ENCODE measurements at regions not wholly inside any gene's neighbourhood (a gene's known extent, or its start where the extent isn't known, plus 50 kb on each side); places are given as distances from the start of the nearest gene placed in this dataset.

- DNase-seq (ENCODE audit: low read depth, low spot score) = no peak
- TF ChIP-seq POLR2AphosphoS5 (IDR thresholded peaks at IDR 0.05; ENCODE audit: borderline replicate concordance, low read depth, low read length) = no peak
- TF ChIP-seq FOXP2 (optimal IDR thresholded peaks at IDR 0.05; ENCODE audit: control extremely low read depth, extremely low read length, insufficient read depth) = no peak
- no peak for TF ChIP-seq EZH2 (IDR thresholded peaks at IDR 0.05)
- Histone ChIP-seq H3K9me3 (ENCODE audit: low read depth, low read length) (no peaks in the 10 kb centered on the region), H3K27ac (no peak overlapping the region), H3K4me3 (no peak overlapping the region), H3K36me3 (ENCODE audit: insufficient read depth, low read length) (no peaks in the 10 kb centered on the region), H3K9ac (ENCODE audit: insufficient read length) (no peak overlapping the region)
Measured at GRCh38 chr4:181982437-181982836, 260.8 kb upstream of the TENM3 start.

DNA sequence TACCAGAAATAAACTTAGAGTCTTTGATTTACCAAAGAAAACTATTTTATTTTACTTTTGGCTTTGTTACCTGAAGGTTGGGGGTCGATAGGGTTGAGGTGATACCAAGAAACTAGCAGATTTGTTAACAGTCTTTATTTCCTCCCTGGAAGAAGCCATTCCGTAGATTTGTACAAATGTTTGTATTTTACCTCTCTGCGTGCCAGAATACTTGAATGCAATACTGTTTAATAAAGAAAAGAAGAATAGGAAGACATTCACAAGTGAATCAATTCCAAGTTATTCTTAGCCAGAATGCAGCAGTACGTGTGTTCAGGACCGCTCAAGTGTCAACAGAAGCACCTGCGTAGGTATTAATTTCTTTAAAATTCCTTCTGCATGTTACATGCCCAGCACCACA, 260.3 kb upstream of the TENM3 start:
- no peak overlapping the region for H3K27ac ChIP-seq
- no peak overlapping the region for H3K4me3 ChIP-seq
- H3K9me3 ChIP-seq (ENCODE audit: low read depth, low read length) = no peaks in the 10 kb centered on the region
- H3K9ac ChIP-seq (ENCODE audit: insufficient read length) = no peak overlapping the region
- no peaks in the 10 kb centered on the region for H3K36me3 ChIP-seq (ENCODE audit: insufficient read depth, low read length)
- no peak for DNase-seq (ENCODE audit: low read depth, low spot score)
- no peak for TF ChIP-seq POLR2AphosphoS5 (IDR thresholded peaks at IDR 0.05; ENCODE audit: borderline replicate concordance, low read depth, low read length)
- no peak for TF ChIP-seq EZH2 (IDR thresholded peaks at IDR 0.05)

DNA sequence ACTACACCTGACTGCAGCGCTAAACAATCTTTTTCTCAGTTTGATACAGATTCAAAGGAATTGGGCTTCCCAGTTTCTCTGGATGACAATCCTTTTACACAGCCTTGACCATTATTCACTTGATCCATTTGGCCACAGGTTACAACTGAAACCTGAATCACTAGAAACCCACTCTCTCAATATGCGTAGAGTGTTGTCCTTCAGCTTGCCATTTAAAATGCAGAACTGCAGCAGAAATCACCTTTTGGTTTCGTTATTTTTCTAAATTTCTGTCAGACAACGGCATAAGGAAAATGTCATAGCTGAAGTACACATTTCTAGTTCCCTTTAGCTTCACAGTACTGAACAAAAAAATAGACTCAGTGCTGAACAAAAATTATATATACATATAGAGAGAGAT, 255.8 kb upstream of the TENM3 start:
- TF ChIP-seq EZH2 (IDR thresholded peaks at IDR 0.05) (no peak), POLR2AphosphoS5 (IDR thresholded peaks at IDR 0.05; ENCODE audit: borderline replicate concordance, low read depth, low read length) (no peak), FOXP2 (optimal IDR thresholded peaks at IDR 0.05; ENCODE audit: control extremely low read depth, extremely low read length, insufficient read depth) (no peak)
- Histone ChIP-seq H3K27ac (no peak overlapping the region), H3K9ac (ENCODE audit: insufficient read length) (no peak overlapping the region), H3K36me3 (ENCODE audit: insufficient read depth, low read length) (no peaks in the 10 kb centered on the region), H3K4me3 (no peak overlapping the region), H3K9me3 (ENCODE audit: low read depth, low read length) (no peaks in the 10 kb centered on the region)
- no peak for DNase-seq (ENCODE audit: low read depth, low spot score)

DNA sequence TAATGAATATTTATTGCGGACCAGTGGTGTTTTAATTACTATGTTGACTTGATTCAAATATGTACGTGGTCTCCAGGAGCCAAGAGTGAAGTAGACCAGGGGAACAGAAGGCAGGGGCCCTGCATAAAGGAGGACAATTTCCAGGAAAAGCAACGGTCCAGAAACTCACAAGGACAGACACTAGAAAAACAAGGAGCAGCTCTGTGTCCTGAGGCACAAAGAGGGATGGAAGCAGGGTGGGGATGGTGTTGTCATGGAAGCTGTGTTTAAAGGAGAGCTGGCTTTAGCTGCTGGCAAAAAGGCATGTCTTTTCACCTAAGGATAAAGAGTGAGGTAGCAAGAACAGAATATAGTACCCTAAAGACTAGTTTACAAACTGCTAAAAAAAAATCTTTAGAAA, 254.1 kb upstream of the TENM3 start:
- H3K36me3 ChIP-seq (ENCODE audit: insufficient read depth, low read length) = no peaks in the 10 kb centered on the region
- no peak overlapping the region for H3K27ac ChIP-seq
- TF ChIP-seq POLR2AphosphoS5 (IDR thresholded peaks at IDR 0.05; ENCODE audit: borderline replicate concordance, low read depth, low read length) = no peak
- TF ChIP-seq FOXP2 (optimal IDR thresholded peaks at IDR 0.05; ENCODE audit: control extremely low read depth, extremely low read length, insufficient read depth) = no peak
- no peak for TF ChIP-seq EZH2 (IDR thresholded peaks at IDR 0.05)
- no peak overlapping the region for H3K4me3 ChIP-seq
- no peaks in the 10 kb centered on the region for H3K9me3 ChIP-seq (ENCODE audit: low read depth, low read length)
- no peak overlapping the region for H3K9ac ChIP-seq (ENCODE audit: insufficient read length)
- no peak for DNase-seq (ENCODE audit: low read depth, low spot score)

DNA sequence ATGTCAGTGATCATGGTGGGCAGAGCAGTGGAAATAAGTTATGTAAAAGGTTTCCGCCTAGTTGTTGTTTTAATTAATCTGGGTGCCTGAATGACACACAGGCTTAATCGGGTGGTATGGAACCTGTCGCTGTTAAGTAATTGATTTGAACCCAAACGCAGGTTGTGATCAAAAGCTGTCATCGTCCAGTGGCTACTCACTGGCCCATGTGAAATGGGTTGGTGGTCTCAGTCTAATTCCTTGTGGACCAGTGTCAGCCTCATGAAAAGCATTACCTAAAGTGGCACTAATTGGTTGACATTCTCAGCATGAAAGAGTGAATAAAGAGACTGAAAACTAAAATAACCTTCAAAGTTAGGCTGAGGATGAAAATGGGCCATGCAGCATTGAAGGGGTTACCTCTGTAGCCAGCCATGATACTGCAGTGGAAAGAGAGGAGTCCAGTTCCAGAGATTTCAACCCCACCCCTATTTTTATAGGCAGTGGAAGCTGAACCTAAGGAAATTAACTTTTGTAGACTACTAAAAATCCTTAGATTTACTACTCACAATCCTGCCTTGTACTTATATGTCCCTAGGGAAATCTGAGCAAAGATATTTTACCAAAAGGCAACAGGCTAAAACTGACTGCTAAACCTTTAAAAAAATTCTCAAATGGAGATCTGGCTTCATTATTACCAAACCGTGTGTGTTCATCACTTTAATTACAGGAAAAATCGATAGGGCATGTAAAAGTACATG, 251.7 kb upstream of the TENM3 start:
- Histone ChIP-seq H3K9ac (ENCODE audit: insufficient read length) (no peak overlapping the region), H3K9me3 (ENCODE audit: low read depth, low read length) (no peaks in the 10 kb centered on the region), H3K27ac (no peak overlapping the region), H3K36me3 (ENCODE audit: insufficient read depth, low read length) (no peaks in the 10 kb centered on the region), H3K4me3 (no peak overlapping the region)
- TF ChIP-seq POLR2AphosphoS5 (IDR thresholded peaks at IDR 0.05; ENCODE audit: borderline replicate concordance, low read depth, low read length) = no peak
- TF ChIP-seq EZH2 (IDR thresholded peaks at IDR 0.05) = no peak
- TF ChIP-seq FOXP2 (optimal IDR thresholded peaks at IDR 0.05; ENCODE audit: control extremely low read depth, extremely low read length, insufficient read depth) = no peak
- no peak for DNase-seq (ENCODE audit: low read depth, low spot score)

DNA sequence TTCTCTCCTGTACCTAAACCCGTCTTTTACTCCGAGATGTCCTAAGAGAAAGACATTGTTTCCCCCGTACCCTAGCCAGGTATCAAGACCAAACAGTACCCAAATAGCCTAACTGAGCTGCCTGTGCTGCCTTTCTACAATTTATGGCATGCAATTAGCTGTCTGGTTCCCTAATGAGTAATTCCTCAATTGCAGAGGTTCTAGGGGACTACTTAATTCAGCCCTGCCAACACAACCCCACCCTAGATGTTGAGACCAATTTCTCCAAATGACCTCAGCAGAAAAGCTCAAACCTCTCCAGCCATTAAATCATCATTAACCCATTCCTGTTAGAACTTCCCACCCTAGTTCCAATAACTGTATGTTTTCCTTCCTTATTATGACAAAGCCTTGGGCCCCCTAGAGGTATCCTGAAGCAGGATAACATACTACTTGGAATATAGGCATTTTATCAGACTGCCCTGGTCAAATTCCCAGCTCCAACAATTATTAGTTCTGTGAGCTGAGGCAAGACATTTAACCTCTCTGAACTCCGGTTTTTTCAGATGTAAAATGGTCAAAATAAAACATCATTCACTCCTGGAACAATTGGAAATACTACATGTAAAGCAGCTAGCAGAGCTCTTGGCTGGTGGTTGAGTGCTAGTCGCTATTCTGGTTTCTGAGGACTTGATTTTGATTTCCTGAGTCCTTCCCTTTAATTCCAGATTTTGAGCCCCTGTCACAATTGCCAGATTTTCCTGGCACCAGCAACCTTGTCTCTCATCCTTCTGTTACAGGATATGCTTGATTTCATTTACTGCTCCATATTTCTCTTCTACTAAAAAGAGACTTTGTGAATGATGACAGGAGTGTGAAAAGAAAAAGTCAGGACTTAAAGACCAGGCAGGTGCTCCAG, 244.6 kb upstream of the TENM3 start:
- Histone ChIP-seq H3K36me3 (ENCODE audit: insufficient read depth, low read length) (no peaks in the 10 kb centered on the region), H3K27ac (no peak overlapping the region), H3K9me3 (ENCODE audit: low read depth, low read length) (no peaks in the 10 kb centered on the region), H3K9ac (ENCODE audit: insufficient read length) (no peak overlapping the region), H3K4me3 (no peak overlapping the region)
- TF ChIP-seq FOXP2 (optimal IDR thresholded peaks at IDR 0.05; ENCODE audit: control extremely low read depth, extremely low read length, insufficient read depth) (no peak), EZH2 (IDR thresholded peaks at IDR 0.05) (no peak), POLR2AphosphoS5 (IDR thresholded peaks at IDR 0.05; ENCODE audit: borderline replicate concordance, low read depth, low read length) (no peak)
- no peak for DNase-seq (ENCODE audit: low read depth, low spot score)

DNA sequence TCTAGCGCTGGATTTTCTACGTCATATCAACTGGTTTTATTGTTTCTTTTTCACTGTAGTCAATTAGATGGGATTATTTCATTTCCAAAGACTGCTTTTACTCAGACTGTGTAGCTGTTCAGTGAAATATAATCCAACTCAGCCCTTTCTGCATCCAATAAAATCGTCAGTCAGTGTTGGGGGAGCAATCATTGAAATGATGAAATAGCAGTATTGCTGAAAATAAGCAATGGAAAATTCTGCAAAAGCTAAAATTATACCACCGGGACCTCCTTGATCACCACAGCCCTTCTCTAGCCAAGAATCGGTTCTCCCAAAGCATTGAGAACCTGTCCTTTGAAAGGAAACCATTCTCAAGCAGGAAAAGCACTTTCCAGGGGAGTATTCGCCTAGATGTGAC, 243.1 kb upstream of the TENM3 start:
- TF ChIP-seq POLR2AphosphoS5 (IDR thresholded peaks at IDR 0.05; ENCODE audit: borderline replicate concordance, low read depth, low read length) = no peak
- TF ChIP-seq EZH2 (IDR thresholded peaks at IDR 0.05) = no peak
- no peak for TF ChIP-seq FOXP2 (optimal IDR thresholded peaks at IDR 0.05; ENCODE audit: control extremely low read depth, extremely low read length, insufficient read depth)
- Histone ChIP-seq H3K9me3 (ENCODE audit: low read depth, low read length) (no peaks in the 10 kb centered on the region), H3K4me3 (no peak overlapping the region), H3K27ac (no peak overlapping the region), H3K9ac (ENCODE audit: insufficient read length) (no peak overlapping the region), H3K36me3 (ENCODE audit: insufficient read depth, low read length) (no peaks in the 10 kb centered on the region)
- no peak for DNase-seq (ENCODE audit: low read depth, low spot score)

DNA sequence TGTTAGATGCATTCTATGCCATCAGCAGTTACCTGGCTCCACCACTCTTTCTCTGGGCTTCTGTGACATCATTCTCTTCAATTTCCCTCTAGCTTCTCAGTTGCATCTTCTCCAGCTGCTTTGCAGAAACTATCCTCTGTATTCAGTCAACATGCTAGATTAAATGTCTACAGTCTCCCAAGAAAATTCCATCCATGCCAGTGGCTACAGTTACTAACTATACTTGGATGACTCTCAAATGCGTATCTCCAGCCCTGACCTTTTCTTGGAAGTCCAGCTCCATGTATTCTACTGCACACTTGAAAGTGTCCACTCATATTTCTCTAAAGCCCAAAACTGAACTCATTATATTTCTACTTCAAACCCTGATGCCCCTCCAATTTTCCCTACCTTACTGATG, 232.3 kb upstream of the TENM3 start:
- H3K9ac ChIP-seq (ENCODE audit: insufficient read length) = no peak overlapping the region
- no peaks in the 10 kb centered on the region for H3K9me3 ChIP-seq (ENCODE audit: low read depth, low read length)
- DNase-seq (ENCODE audit: low read depth, low spot score) = no peak
- H3K4me3 ChIP-seq = no peak overlapping the region
- no peak for TF ChIP-seq EZH2 (IDR thresholded peaks at IDR 0.05)
- no peak for TF ChIP-seq FOXP2 (optimal IDR thresholded peaks at IDR 0.05; ENCODE audit: control extremely low read depth, extremely low read length, insufficient read depth)
- no peak overlapping the region for H3K27ac ChIP-seq
- no peaks in the 10 kb centered on the region for H3K36me3 ChIP-seq (ENCODE audit: insufficient read depth, low read length)
